Astrocyte (in vitro differentiated cells and primary cell): ENCODE measurements at regions not wholly inside any gene's neighbourhood (a gene's known extent, or its start where the extent isn't known, plus 50 kb on each side); places are given as distances from the start of the nearest gene placed in this dataset.

ENCODE experiments used
- CTCF ChIP-seq: IDR thresholded peaks from 2 replicates; pipeline ENCODE4 v1.5.1; 2011; ENCODE audit warnings: low read depth, mild to moderate bottlenecking, inconsistent platforms, low read length, moderate library complexity; ENCODE audit not compliant: insufficient read depth
- EZH2 ChIP-seq: IDR thresholded peaks from 2 replicates; pipeline ENCODE4 v1.6.1; 2012; ENCODE audit warnings: mild to moderate bottlenecking, low read length, inconsistent platforms; ENCODE audit not compliant: insufficient read depth

- TF ChIP-seq CTCF: no peak
- TF ChIP-seq EZH2: no peak
Observed at GRCh38 chr12:16949871-16950667, 344.1 kb upstream of the LMO3 start.
